HS-5 (cell line): ENCODE measurements at regions not wholly inside any gene's neighbourhood (a gene's known extent, or its start where the extent isn't known, plus 50 kb on each side); places are given as distances from the start of the nearest gene placed in this dataset.
"Not testable (repeated sequence)": the region's sequence is repeated elsewhere in the genome, so short reads cannot be mapped to it uniquely, and the experiment has no call there.

Experiments used
- DNase-seq: peaks from one replicate; pipeline ENCODE4 v3.0.0-alpha.2; 2012; ENCODE audit warnings: low read depth

DNA sequence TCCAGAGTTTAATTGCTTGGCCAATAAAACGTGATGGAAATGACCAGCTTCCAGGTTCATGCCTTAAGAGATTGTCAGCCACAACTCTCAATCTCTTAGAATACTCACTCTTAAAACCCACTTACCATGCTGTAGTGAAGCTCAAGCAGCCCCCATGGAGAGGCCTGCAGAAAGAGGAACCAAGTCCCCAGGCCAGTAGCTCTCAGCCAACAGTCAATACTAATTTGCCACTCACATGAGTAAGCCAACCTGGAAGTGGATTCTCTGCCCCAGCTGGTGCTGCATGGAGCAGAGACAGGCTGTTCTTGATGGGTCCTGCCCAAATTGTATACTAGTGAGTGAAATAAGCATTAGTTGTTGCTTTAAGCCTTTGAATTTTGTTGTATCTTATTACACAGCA is 155.9 kb downstream of the OXSM start:
- no peak for DNase-seq

- DNase-seq: no peak
Observed at GRCh38 chr3:25952133-25952532, 162.2 kb downstream of the OXSM start.

- DNase-seq: no peak
Observed at GRCh38 chr3:25957026-25957425, 167.1 kb downstream of the OXSM start.

DNA sequence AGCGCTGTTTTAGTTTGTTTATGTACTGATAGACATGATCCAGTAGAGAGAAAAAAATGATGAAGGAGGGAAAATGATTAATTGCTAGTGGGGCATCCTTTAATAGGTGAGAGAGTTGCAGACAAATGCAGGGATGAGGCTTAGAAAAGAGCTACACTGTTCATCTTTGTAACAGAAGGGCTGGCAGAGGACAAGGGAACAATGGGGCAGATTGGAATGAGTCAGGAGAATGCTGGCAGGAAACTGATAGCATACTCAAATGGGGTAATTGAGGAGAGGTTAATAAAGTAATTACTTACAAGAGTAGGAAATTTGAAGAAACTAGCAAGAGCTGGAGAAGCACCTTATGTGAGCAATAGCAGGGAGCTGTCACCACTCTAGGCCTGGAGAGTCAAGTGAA is 170.9 kb downstream of the OXSM start:
- no peak for DNase-seq

DNA sequence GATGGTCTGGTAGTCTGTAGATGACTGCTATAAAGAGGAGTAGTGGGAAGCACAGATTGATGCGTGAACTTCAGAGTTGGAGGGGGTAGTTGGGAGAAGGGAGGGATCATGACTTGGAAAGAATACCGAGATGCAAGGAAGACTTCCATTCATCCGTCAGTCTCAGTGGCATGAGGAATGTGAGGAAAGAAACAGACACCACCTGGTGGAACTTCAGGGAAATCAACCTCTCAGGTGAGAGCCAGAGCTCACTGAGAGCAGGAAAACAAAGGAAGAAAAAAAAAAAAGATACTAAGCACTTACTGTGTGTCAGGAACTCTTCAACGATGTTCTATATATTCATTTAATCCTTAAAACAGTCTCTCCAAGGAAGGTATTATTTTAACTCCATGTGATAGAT is 172.4 kb downstream of the OXSM start:
- DNase-seq: no peak

DNA sequence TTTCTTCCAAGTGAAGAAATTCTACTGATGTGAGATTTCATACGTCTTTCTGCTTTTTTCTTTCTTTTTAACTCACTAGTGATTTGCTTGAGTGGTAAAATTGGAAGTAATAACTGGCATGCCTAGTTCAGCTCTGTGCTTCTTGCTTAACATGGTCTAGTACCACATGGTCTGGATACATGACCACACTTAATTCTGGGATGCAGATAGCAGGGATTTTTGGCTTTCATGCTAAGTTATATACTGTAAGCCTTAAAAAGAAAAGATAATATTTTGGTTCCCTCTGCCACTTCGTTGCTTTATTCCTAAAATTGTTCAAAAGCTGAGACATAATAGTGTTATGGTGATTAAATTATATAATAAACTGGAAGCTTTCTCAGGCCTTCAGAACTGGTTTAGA is 174.3 kb downstream of the OXSM start:
- DNase-seq: no peak

DNA sequence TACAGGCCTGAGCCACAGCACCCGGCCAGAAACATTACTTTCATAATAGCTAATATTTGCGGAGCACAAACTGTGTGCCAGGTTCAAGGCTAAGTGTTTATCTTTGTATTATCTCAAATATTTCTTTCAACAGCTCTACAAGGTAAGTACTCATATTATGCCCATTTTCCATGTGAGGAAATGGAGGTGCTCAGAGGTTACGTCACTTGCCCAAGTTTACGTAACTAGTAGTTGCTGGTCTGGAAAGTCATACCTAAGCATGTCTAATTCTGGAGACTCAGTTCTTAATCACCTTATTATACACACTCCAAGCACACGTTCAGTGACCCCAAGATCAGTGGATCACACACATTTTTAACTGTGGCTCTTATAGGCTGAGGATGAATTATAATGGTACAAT is 177.5 kb downstream of the OXSM start:
- no peak for DNase-seq

- no peak for DNase-seq
Observed at GRCh38 chr3:25971736-25972135, 181.8 kb downstream of the OXSM start.

- DNase-seq: no peak
Observed at GRCh38 chr3:25973122-25973521, 183.2 kb downstream of the OXSM start.

GRCh38 chr3:25982756-25983155 is 192.9 kb downstream of the OXSM start:
- DNase-seq: no peak

GRCh38 chr3:25985621-25986020 is 195.7 kb downstream of the OXSM start:
- DNase-seq: no peak

DNA sequence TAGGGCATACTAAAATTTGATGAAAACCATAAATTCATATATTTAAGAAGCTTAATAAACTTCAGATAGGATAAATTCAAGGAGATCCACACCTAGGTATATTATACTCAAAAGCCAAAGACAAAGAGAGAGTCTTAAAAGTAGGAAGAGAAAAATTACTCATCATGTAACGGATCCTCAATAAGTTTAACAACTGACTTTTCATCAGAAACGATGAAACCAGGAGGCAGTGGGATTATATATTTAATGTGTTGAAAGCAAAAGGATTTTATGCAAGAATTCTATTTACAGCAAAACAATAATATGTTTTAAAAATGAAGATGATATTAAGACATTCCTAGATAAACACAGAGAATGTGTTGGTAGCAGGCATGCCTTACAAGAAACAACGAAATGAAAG is 202.7 kb downstream of the OXSM start:
- no peak for DNase-seq

DNA sequence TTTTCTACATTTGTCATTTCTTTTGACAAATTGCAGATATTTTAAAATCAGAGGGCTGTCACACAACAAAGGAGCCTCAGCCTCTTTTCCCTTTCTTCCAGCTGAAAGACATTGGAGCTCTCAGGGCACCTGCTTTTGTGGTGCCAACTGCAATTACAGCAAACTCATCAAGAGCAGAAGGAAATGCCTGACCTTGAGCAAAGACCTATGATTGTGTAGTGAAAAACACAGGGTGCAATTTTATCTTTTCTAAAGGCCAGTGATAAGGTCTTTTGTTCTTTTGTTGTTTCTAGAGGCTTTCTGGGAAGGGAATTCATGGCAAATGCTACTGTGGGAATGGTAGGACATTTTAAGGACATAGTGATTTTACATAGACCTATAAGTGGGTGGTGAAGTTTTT is 214.3 kb downstream of the OXSM start:
- no peak for DNase-seq

DNA sequence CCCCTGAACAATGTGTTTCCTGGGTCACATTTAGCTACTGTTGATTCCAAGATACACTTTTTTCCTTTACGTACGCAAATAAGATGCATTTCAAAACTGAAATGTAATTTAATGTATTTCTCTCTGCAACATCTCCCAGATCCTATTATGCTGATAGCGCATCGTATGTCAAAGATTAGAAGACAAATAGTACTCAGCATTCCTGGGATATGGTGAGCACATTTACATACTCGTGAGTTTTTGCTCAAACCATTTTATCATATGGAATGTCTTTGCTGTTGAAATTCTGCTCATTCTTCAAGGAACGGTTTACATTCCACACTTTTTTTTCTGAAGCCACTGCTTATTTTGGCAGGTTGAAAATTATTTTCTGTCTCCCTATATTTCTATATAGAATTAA is 221.4 kb downstream of the OXSM start:
- DNase-seq: no peak

DNA sequence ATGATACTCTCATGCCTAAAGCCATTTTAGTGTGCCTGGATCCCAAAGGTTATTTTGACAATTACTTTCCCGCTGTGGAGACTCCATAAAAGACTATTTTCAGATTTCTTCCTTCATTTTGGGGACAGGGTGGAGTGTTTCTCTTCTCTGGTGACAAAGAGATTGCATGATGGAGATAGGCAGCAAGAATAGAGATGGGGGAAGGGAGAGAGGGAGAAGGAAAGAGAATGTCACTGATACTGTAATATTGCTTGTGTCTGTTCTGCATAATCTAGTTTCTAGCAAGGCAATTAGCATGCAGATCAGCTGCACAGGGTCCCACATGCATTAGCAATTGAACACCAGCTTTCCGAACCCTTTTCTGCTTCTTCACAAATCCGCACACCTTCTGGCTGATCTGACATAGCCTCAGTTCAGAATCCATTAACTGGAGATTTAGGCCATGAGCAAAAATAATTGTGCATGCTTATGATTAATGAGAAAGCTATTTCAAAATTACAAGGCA is 222.4 kb downstream of the OXSM start:
- DNase-seq: no peak

DNA sequence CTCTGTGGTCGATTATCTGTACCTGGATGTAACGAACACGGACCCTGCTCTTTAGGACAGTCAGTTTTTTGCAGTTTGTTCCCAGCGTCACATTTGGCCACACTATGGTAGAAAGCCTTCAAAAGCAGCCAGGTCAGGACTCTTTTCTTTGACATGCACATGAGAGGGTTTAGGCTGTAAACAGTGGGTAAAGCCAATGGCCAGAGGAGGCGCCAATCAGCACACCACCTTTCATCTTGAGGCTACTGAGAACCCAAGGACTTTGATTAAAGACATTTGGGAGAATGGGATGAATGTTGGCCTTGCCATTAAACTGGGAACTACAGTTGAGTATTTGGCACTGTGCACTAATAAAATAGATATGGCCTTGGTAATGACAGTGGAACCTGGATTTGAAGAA is 225.9 kb downstream of the OXSM start:
- no peak for DNase-seq

- DNase-seq: no peak
Observed at GRCh38 chr3:26018889-26019288, 229.0 kb downstream of the OXSM start.

DNA sequence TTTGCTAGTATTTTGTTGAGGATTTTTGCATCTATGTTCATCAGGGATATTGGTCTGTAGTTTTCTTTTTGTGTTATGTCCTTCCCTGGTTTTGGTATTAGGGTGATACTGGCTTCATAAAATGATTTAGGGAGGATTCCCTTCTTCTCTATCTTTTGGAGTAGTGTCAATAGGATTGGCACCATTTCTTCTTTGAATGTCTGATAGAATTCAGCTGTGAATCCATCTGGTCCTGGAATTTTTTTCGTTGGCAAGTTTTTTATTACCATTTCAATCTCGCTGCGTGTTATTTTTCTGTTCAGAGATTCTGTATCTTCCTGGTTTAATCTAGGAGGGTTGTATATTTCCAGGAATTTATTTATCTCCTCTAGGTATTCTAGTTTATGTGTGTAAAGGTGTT is 234.3 kb downstream of the OXSM start:
- DNase-seq: not testable (repeated sequence)

DNA sequence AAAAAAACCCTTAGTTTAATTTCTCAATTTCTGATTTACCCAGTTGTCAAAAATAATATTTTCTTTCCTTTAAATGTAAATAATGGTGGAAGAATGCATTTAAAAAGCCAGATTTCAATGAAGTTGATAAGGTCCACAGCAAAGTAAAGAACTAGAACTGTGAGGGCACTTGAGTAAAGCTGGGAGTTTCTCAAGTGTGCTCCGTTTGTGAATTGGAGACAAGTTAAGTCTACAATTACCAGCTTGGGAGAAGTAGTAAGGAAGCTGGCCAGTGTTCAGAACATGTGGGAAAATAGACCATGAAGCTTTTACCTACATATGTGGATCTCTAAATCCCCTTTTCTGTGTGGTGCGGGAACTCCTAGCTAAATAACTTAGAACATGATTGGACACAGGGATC is 239.4 kb downstream of the OXSM start:
- no peak for DNase-seq

- not testable (repeated sequence) for DNase-seq
Observed at GRCh38 chr3:26042126-26042525, 252.2 kb downstream of the OXSM start.

DNA sequence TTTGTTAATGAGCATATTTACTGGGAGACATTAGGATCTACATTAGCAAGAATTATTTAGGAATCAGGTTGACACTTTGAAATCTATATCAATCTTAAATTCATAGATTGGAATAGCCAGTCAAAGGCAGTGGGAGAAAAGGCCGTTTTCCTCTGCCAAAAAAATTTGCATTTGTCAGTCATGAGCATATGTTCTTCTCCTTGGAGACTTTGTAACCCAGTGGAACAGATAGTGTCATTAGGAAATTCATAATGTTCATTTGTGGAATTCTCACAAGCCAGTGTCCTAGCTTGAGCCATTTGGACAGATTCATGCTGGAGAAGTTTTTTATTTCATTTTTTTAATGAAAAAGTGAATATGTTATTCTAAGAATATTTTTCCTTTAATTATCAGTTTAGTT is 260.1 kb downstream of the OXSM start:
- no peak for DNase-seq

DNA sequence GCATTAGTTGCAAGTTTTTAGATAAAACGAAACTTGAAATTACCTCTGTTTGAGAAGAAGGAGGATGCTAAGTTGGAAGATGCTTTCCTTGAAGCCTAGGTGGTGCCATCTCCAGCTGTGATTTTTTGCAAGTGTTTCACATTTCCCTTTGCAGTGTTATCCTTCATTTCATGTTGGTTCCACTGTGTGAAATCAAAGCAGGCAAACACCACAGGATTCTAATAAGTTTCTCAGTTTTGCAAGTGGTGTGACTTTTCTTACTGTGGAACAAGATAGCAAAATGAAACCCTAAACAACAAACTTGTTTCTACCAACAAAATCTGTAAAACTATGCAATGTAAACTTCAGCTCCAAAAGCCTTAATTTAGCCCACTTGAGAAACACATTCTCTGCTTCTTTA is 260.9 kb downstream of the OXSM start:
- no peak for DNase-seq

GRCh38 chr3:26058901-26059321 is 269.0 kb downstream of the OXSM start:
- DNase-seq: no peak

DNA sequence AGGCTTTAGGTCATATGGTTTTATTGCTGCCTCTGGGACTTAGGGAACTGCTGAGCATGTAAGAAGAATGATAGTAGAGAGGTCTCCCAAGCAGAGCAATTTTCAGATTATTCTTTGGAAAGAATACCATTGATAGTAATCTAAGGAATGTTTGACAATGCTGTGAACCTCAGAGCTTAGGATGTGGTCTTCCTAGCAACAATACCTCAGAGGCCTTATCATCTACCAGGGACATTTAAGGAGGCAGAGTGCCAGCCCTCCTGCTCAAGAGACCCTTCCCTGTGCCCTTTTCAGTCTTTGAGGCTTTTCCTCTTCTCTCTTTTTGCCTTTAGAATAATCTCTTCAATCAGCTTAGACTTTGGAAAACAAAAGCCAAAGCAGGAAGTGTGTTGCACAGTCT is 272.1 kb downstream of the OXSM start:
- no peak for DNase-seq

- DNase-seq: no peak
Observed at GRCh38 chr3:26064297-26064696, 274.4 kb downstream of the OXSM start.
